Suprapubic skin (tissue), 4 donors: ENCODE measurements at regions not wholly inside any gene's neighbourhood (a gene's known extent, or its start where the extent isn't known, plus 50 kb on each side); places are given as distances from the start of the nearest gene placed in this dataset.

ENCODE experiments used
- CTCF ChIP-seq, 2 donors: fragments of 200-600 bp in 1 of 2; fragments of 450-650 bp in 1 of 2; sonication (generic) in 1 of 2; IDR thresholded peaks; one replicate each; pipeline ENCODE4 v1.5.1; 2016 to 2019; ENCODE audit warnings: antibody characterized with exemption in 2 of 2, mild to moderate bottlenecking in 1 of 2, moderate library complexity in 1 of 2
- EP300 ChIP-seq: sonication (generic); formaldehyde crosslinking; IDR thresholded peaks from one replicate; pipeline ENCODE4 v1.6.1; 2017; ENCODE audit warnings: antibody characterized with exemption
- POLR2A ChIP-seq, 2 donors: fragments of 450-650 bp; IDR thresholded peaks; one replicate each; pipeline ENCODE4 v1.6.1; 2017; ENCODE audit warnings: antibody characterized with exemption in 2 of 2, mild to moderate bottlenecking in 2 of 2, moderate library complexity in 2 of 2
- POLR2AphosphoS5 ChIP-seq, 3 donors: sonication (generic); formaldehyde crosslinking; IDR thresholded peaks; one replicate each; pipeline ENCODE4 v1.6.1; 2017; ENCODE audit warnings: antibody characterized with exemption in 3 of 3

GRCh38 chr3:30309961-30310954 is 296.1 kb upstream of the TGFBR2 start:
- TF ChIP-seq CTCF (IDR thresholded peaks at IDR 0.05) (no peak), POLR2AphosphoS5 (IDR thresholded peaks at IDR 0.05) (no peak), POLR2A (IDR thresholded peaks at IDR 0.05) (no peak), EP300 (no peak)
